Ascending aorta (tissue), 2 donors: ENCODE measurements at regions not wholly inside any gene's neighbourhood (a gene's known extent, or its start where the extent isn't known, plus 50 kb on each side); places are given as distances from the start of the nearest gene placed in this dataset.
A peak's percentile ranks its signal among the peaks of the same experiment; 100 is the strongest.

Experiments
- DNase-seq, 2 donors: peaks; one replicate each; pipeline ENCODE4 v3.0.0-alpha.2; 2019; ENCODE audit warnings: low spot score in 2 of 2
- H3K27ac ChIP-seq, 2 donors: fragments of 200-600 bp; sonication (generic); one replicate each; pipeline ENCODE4 v1.5.1; 2016 to 2017; ENCODE audit warnings: mild to moderate bottlenecking in 1 of 2
- H3K27me3 ChIP-seq: fragments of 200-600 bp; sonication (generic); one replicate; pipeline ENCODE4 v1.5.1; 2017
- H3K36me3 ChIP-seq, 2 donors: fragments of 200-600 bp; sonication (generic); one replicate each; pipeline ENCODE4 v1.5.1; 2016
- H3K4me1 ChIP-seq, 2 donors: fragments of 200-600 bp; sonication (generic); one replicate each; pipeline ENCODE4 v1.5.1; 2016 to 2017; ENCODE audit warnings: mild to moderate bottlenecking in 1 of 2
- H3K4me3 ChIP-seq, 2 donors: fragments of 200-600 bp; sonication (generic); one replicate each; pipeline ENCODE4 v1.5.1; 2016 to 2017; ENCODE audit warnings: mild to moderate bottlenecking in 1 of 2
- H3K9me3 ChIP-seq, 2 donors: fragments of 200-600 bp; sonication (generic); one replicate each; pipeline ENCODE4 v1.5.1; 2016
- intact Hi-C: fragments of 100-400 bp; cut with DNase I; formaldehyde crosslinking; loops from one replicate; pipeline ENCODE4 v1.15.1; 2023
- TF ChIP-seq, protein P1 (sequence below), 3 experiments: fragments of 200-600 bp in 2 of 3; fragments of 450-650 bp in 1 of 3; sonication (generic) in 2 of 3; IDR thresholded peaks; one replicate each; pipeline ENCODE4 v1.5.1; 2016 to 2019; ENCODE audit warnings: antibody characterized with exemption in 3 of 3, mild to moderate bottlenecking in 1 of 3, moderate library complexity in 1 of 3

DNA sequence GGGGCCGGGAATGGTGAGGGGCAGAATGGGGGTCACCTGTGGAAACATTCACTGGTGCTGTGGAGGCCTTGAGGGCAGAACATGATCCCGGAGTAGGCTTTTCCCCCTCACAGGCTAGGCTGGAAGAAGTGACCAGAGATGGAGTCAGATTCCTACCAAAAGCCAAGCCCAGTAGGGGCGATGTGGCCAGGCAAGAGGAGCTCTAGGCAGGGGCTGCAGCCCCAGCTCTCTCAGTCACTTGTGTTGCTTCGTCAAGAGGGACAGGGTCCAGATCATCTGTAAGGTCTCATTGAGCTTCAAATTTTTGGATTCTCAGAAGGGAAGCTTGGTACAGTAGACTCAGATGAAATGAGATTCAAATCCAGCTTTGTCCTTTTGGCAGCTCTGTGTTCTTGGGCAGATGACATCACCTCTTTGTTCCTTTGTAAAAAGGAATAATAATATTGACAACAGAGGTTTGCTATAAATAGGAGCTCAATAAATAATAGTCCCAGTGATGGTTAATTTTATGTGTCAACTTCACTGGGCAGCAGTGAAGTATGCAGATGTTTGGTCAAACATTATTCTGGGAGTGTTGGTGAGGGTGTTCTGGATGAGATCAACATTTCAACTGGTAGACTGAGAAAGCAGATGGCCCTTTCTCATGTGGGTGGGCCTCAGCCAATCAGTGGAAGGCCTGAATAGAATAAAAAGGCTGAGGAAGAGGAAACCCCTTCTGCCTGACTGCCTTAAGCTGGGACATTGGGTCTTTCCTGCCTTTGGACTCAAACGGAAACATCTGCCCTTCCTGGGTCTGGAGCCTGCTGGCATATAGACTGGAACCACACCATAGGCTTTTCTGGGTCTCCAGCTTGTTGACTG is 324.7 kb upstream of the USP24 start:
- Histone ChIP-seq H3K27me3 (no peaks in the 10 kb centered on the region), H3K36me3 (no peaks in the 10 kb centered on the region), H3K27ac (no peak overlapping the region), H3K4me1 (no peaks in the 10 kb centered on the region), H3K9me3 (no peaks in the 10 kb centered on the region), H3K4me3 (no peak overlapping the region)
- TF ChIP-seq, protein P1, sequence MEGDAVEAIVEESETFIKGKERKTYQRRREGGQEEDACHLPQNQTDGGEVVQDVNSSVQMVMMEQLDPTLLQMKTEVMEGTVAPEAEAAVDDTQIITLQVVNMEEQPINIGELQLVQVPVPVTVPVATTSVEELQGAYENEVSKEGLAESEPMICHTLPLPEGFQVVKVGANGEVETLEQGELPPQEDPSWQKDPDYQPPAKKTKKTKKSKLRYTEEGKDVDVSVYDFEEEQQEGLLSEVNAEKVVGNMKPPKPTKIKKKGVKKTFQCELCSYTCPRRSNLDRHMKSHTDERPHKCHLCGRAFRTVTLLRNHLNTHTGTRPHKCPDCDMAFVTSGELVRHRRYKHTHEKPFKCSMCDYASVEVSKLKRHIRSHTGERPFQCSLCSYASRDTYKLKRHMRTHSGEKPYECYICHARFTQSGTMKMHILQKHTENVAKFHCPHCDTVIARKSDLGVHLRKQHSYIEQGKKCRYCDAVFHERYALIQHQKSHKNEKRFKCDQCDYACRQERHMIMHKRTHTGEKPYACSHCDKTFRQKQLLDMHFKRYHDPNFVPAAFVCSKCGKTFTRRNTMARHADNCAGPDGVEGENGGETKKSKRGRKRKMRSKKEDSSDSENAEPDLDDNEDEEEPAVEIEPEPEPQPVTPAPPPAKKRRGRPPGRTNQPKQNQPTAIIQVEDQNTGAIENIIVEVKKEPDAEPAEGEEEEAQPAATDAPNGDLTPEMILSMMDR (IDR thresholded peaks at IDR 0.05): no peak
- intact Hi-C loops: no loop called here
- no peak for DNase-seq

DNA sequence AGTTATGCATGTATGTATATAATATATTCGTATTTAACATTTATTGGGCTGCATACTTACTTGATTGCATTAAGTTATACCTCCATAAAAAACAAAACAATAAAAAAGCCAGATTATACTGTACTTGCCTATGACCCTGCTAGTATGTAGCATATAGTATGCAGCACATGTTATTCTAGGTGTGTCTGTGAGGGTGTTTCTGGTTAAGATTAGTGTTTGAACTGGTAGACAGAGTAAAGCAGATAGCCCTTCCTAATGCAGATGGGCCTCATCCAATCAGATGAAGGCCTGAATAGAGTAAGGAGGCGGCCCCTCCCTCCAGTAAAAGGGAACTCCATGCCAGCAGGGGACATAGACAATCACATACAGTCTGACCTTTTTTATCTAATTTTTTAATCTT is 323.3 kb upstream of the USP24 start:
- Histone ChIP-seq H3K36me3 (no peaks in the 10 kb centered on the region), H3K4me3 (no peak overlapping the region), H3K27me3 (no peaks in the 10 kb centered on the region), H3K9me3 (no peaks in the 10 kb centered on the region), H3K27ac (no peak overlapping the region), H3K4me1 (no peaks in the 10 kb centered on the region)
- intact Hi-C loops: no loop called here
- TF ChIP-seq, protein P1 (IDR thresholded peaks at IDR 0.05): no peak
- no peak for DNase-seq

DNA sequence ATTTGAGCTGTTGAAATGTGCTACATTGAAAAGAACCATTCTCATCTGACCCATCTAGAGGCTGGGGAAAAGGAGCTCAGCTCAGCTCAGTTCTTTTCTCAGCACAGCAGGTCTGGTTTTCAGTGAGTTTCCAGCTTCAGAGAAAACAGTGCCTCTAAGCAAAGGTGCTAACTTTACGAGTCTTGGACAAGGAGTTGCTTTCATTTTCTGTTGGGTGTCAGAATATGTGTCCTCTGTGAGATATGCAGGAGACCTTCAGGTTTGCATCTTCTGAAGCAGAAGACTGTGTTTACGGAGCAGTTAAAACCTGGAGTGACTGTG is 321.3 kb upstream of the USP24 start:
- H3K27me3 ChIP-seq: no peaks in the 10 kb centered on the region
- peak overlapping the region in 1 of 2 donors; percentile 15 for H3K4me3 ChIP-seq
- intact Hi-C loops: no loop called here
- no peaks in the 10 kb centered on the region for H3K36me3 ChIP-seq
- DNase-seq: no peak
- no peaks in the 10 kb centered on the region for H3K9me3 ChIP-seq
- TF ChIP-seq, protein P1 (IDR thresholded peaks at IDR 0.05): no peak
- H3K4me1 ChIP-seq: no peaks in the 10 kb centered on the region
- H3K27ac ChIP-seq: peak overlapping the region in 1 of 2 donors; percentile 36

DNA sequence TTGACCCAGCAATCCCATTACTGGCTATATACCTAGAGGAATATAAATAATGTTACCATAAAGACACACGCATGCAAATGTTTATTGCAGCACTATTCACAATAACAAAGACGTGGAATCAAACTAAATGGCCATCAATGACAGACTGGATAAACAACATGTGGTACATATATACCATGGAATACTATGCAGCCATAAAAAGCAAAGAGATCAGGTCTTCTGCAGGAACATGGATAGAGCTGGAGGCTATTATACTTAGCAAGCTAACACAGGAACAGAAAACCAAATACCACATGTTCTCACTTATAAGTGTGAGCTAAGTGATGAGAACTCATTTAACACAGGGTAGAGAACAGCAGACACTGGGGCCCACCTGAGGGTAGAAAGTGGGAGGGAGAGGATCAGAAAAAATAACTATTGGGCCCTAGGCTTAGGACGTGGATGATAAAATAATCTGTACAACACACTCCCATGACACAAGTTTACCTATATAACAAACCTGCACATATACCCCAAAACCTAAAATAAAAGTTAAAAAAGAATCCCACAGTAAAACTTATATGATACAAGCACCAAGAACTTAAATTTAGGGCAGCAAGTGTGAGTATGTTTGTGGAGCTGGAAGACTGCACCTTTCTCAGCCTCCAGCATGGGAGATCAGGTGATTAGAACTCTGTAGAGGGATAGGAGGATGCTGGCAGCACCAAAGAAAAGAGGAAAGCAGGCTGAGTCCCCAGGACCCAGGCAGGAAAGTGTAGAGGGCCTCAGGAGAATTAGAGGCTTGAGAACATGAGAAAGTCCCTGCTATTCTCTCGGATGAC is 320.8 kb upstream of the USP24 start:
- Histone ChIP-seq H3K27me3 (no peaks in the 10 kb centered on the region), H3K4me3 (peak overlapping the region in 1 of 2 donors; percentile 15), H3K27ac (peak overlapping the region in 1 of 2 donors; percentile 36), H3K4me1 (no peaks in the 10 kb centered on the region), H3K36me3 (no peaks in the 10 kb centered on the region), H3K9me3 (no peaks in the 10 kb centered on the region)
- TF ChIP-seq, protein P1 (IDR thresholded peaks at IDR 0.05): no peak
- intact Hi-C loops: no loop called here
- no peak for DNase-seq

DNA sequence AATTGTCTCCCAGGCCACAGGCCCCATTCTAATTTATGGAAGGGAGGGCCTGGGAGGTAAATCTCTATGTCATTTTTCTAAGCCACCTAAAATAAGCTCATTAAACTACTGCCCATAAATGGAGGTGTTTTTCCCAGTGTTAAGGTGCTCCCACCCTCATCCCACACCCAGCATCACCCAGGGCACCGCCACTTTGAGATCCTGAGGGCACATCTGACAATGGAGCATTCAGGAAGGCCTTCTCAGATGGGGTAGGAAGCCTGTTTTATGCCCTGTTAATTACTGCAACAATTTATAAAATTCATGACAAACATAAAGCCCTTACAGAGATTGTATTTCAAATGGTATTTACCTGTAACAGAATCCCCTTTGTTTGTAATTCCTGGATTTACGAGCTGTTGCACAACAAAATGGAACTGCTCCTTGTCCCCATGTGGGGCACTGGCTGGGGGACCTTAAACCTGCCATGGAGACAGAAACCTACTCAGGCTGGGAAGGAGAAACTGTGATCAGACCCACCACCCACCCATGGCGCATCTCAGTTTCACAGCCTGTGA is 319.5 kb upstream of the USP24 start:
- Histone ChIP-seq H3K27me3 (no peaks in the 10 kb centered on the region), H3K4me3 (no peak overlapping the region), H3K27ac (no peak overlapping the region), H3K4me1 (no peaks in the 10 kb centered on the region), H3K9me3 (no peaks in the 10 kb centered on the region), H3K36me3 (no peaks in the 10 kb centered on the region)
- TF ChIP-seq, protein P1 (IDR thresholded peaks at IDR 0.05): no peak
- intact Hi-C loops: no loop called here
- no peak for DNase-seq
